Endothelial cell of umbilical vein (primary cell): ENCODE measurements at regions not wholly inside any gene's neighbourhood (a gene's known extent, or its start where the extent isn't known, plus 50 kb on each side); places are given as distances from the start of the nearest gene placed in this dataset.

Source experiments
- EZH2 ChIP-seq: IDR thresholded peaks from 2 replicates; pipeline ENCODE4 v1.6.1; 2012; ENCODE audit warnings: borderline replicate concordance, low read depth, mild to moderate bottlenecking, moderate library complexity, low read length, inconsistent platforms; ENCODE audit not compliant: severe bottlenecking
- FOS ChIP-seq: IDR thresholded peaks from 2 replicates; pipeline ENCODE4 v1.6.1; 2011; ENCODE audit warnings: mild to moderate bottlenecking, low read length, moderate library complexity, borderline replicate concordance; ENCODE audit not compliant: insufficient read depth
- GATA2 ChIP-seq: IDR thresholded peaks from 2 replicates; pipeline ENCODE4 v1.7.0; 2011; ENCODE audit warnings: low read depth, mild to moderate bottlenecking, moderate library complexity, mixed read lengths, low read length; ENCODE audit not compliant: insufficient read length, insufficient read depth
- JUN ChIP-seq: IDR thresholded peaks from 2 replicates; pipeline ENCODE4 v1.6.1; 2011; ENCODE audit warnings: borderline replicate concordance, low read depth; ENCODE audit not compliant: insufficient read length, insufficient read depth
- MYC ChIP-seq: IDR thresholded peaks from one replicate; pipeline ENCODE4 v1.6.1; 2011; ENCODE audit warnings: mild to moderate bottlenecking, low read depth, low read length
- POLR2A ChIP-seq: IDR thresholded peaks from 2 replicates; pipeline ENCODE4 v1.6.1; 2012; ENCODE audit warnings: low read depth, mild to moderate bottlenecking, control low read depth, low read length
- POLR2AphosphoS5 ChIP-seq: IDR thresholded peaks from 2 replicates; pipeline ENCODE4 v1.6.1; 2012; ENCODE audit warnings: low read depth, mild to moderate bottlenecking, control low read depth, low read length, moderate library complexity; ENCODE audit not compliant: insufficient read depth
- TF ChIP-seq, protein P1 (sequence below), 2 donors: IDR thresholded peaks; 1 replicate in 1 of 2; 2 replicates in 1 of 2; pipeline ENCODE4 v1.5.1; 2011; ENCODE audit warnings: low read length in 2 of 2, mild to moderate bottlenecking in 2 of 2, moderate library complexity in 2 of 2, control low read depth in 1 of 2, inconsistent platforms in 1 of 2, low read depth in 1 of 2; ENCODE audit not compliant: insufficient read depth in 1 of 2; ENCODE audit errors: extremely low read depth in 1 of 2
- TF ChIP-seq, protein P2 (sequence below): IDR thresholded peaks from 2 replicates; pipeline ENCODE4 v1.6.1; 2011; ENCODE audit not compliant: insufficient read depth, insufficient read length

DNA sequence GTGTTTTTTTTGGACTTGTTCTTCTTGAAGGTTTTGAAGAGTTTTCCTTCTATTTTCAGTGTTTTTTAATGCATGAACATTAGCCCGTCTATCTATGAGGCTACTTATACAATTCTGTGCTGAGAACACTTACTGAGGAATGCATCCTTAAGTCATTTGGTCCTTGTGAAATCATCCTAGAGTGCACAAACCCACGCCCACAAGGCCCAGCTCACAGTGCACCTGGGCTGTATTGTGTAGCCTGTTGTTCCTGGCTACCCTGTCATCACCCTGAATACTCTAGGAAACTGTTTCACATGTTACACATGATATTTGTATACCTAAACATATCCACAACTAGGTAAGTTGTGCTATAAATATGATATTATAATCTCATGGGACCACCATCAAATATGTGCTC is 1226.7 kb downstream of the NLGN4Y start:
- TF ChIP-seq POLR2AphosphoS5 (no peak), EZH2 (no peak), POLR2A (no peak), GATA2 (no peak), JUN (no peak), FOS (no peak), MYC (no peak)
- TF ChIP-seq, protein P1, sequence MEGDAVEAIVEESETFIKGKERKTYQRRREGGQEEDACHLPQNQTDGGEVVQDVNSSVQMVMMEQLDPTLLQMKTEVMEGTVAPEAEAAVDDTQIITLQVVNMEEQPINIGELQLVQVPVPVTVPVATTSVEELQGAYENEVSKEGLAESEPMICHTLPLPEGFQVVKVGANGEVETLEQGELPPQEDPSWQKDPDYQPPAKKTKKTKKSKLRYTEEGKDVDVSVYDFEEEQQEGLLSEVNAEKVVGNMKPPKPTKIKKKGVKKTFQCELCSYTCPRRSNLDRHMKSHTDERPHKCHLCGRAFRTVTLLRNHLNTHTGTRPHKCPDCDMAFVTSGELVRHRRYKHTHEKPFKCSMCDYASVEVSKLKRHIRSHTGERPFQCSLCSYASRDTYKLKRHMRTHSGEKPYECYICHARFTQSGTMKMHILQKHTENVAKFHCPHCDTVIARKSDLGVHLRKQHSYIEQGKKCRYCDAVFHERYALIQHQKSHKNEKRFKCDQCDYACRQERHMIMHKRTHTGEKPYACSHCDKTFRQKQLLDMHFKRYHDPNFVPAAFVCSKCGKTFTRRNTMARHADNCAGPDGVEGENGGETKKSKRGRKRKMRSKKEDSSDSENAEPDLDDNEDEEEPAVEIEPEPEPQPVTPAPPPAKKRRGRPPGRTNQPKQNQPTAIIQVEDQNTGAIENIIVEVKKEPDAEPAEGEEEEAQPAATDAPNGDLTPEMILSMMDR (IDR thresholded peaks at IDR 0.05; ENCODE audit: extremely low read depth in 1 of 2, insufficient read depth in 1 of 2, low read depth in 1 of 2, low read length in 2 of 2): no peak
- TF ChIP-seq, protein P2, sequence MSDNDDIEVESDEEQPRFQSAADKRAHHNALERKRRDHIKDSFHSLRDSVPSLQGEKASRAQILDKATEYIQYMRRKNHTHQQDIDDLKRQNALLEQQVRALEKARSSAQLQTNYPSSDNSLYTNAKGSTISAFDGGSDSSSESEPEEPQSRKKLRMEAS: no peak
